ENCODE measurements at regions not wholly inside any gene's neighbourhood (a gene's known extent, or its start where the extent isn't known, plus 50 kb on each side); places are given as distances from the start of the nearest gene placed in this dataset.

GRCh38 chr5:74231697-74232096 is 408.8 kb downstream of the ENC1 start:
- peak; percentile 20 for DNase-seq (ENCODE audit: low spot score)

GRCh38 chr5:74226716-74227485 is 413.6 kb downstream of the ENC1 start:
- DNase-seq (ENCODE audit: low spot score) = no peak

- no peak for DNase-seq (ENCODE audit: low spot score)
Measured at GRCh38 chr5:74225587-74225986, 414.9 kb downstream of the ENC1 start.

- DNase-seq (ENCODE audit: low spot score) = no peak
Measured at GRCh38 chr5:74224331-74224730, 416.2 kb downstream of the ENC1 start.

- DNase-seq (ENCODE audit: low spot score) = no peak
Measured at GRCh38 chr5:74222806-74223205, 417.7 kb downstream of the ENC1 start.

- DNase-seq (ENCODE audit: low spot score) = no peak
Measured at GRCh38 chr5:74221413-74221812, 419.1 kb downstream of the ENC1 start.

DNA sequence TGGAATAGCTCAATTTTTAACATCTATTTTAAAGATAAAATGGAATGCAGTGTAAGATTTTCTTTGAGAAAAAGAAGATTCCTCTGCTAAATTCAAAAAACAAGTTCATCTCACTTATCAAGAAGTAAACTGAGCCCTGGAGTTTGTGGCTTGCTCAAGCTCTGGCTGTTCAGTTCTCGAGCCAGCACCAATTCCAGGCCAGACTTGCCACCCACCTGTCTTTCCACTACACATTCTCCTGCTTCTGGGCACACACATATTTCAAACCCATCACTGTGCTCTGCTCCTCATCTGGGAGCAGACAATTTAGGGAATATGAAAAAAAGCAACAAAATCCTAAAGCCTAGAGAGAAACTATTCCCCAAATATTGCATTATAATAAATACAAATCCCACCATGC is 424.5 kb downstream of the ENC1 start:
- no peak for DNase-seq (ENCODE audit: low spot score)

- DNase-seq (ENCODE audit: low spot score) = peak; percentile 34
Measured at GRCh38 chr5:74212336-74212735, 428.2 kb downstream of the ENC1 start.

- DNase-seq (ENCODE audit: low spot score) = no peak
Measured at GRCh38 chr5:74209571-74209970, 431.0 kb downstream of the ENC1 start.

- peak; percentile 84 for DNase-seq (ENCODE audit: low spot score)
Measured at GRCh38 chr5:74206579-74207550, 433.7 kb downstream of the ENC1 start.

- DNase-seq (ENCODE audit: low spot score) = no peak
Measured at GRCh38 chr5:74205767-74206578, 434.6 kb downstream of the ENC1 start.

DNA sequence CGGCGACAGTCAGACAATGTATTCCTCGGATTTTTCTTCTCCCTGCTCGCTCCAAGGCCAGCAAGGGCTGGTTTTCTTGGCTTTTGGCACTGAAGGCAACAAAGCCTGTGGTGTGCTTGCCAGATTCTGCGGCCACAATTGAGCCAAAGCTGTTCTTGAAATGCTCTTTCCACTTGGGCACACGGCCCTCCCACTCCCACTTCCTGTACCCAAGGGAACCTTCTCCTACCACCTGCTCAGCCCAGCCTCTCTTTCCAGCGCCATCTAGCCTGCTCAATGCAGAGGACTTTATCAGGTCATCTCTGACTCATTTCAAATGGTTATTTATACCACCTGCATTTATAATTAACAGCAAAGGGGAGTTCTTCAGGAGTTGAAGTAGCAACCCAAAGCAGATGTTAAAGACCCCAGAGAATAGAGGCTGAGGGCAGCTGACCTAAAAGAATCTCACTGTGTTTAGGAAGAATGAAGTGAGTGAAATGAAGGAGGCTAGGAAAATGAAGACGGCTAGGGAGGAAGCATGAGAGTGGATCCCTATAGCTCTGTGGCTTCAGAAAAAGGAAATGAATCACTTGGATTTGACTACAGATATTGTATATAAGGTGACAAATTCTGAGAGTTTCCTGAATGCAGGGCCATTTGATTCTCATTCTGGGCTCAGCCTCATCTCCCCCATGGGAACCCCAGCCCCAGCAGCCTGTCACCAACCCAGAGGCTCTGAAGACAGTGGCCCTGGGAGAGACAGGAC is 439.0 kb downstream of the ENC1 start:
- DNase-seq (ENCODE audit: low spot score) = no peak

DNA sequence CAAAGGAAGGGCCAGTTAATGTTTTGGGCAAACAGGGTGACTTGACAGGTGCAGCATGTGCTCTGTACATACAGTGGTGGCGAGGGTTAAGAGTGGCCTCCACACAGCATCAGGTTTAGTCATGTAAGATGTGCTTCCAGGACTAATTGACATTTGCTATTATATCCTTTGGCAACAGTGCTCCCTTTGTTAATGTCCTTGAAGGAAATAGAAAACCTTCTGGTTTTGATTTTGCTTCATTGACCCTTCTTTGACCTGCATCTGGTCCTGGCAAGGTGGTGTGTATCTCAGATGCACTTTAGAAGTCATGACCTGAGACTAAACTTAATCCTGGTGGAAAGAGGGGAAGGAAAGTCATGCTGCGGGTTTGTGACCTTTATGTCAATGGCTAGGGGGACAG is 440.0 kb downstream of the ENC1 start:
- DNase-seq (ENCODE audit: low spot score) = no peak

GRCh38 chr5:74199436-74200210 is 440.9 kb downstream of the ENC1 start:
- peak; percentile 60 for DNase-seq (ENCODE audit: low spot score)

- peak; percentile 32 for DNase-seq (ENCODE audit: low spot score)
Measured at GRCh38 chr5:74199005-74199404, 441.5 kb downstream of the ENC1 start.

- DNase-seq (ENCODE audit: low spot score) = no peak
Measured at GRCh38 chr5:74198156-74198555, 442.4 kb downstream of the ENC1 start.

GRCh38 chr5:74196233-74196632 is 444.3 kb downstream of the ENC1 start:
- no peak for DNase-seq (ENCODE audit: low spot score)

DNA sequence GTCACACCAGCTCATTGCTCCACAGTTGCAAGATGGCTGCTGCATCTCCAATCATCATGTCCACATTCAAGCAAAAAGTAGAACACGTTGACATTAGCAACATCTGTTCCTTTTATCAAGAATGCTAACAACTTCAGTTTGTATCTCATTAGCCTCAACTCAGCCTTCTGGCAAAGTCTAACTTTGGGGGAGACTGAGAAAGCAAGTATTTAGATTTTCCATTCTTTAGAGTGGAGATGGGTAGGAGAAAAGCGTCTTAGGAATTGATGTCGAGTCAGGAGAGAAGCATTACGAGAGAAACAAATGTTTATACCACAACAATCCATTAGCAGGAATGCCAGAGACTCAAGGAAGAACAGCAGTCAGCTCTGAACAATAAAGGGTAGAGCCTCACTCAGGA is 446.3 kb downstream of the ENC1 start:
- no peak for DNase-seq (ENCODE audit: low spot score)

DNA sequence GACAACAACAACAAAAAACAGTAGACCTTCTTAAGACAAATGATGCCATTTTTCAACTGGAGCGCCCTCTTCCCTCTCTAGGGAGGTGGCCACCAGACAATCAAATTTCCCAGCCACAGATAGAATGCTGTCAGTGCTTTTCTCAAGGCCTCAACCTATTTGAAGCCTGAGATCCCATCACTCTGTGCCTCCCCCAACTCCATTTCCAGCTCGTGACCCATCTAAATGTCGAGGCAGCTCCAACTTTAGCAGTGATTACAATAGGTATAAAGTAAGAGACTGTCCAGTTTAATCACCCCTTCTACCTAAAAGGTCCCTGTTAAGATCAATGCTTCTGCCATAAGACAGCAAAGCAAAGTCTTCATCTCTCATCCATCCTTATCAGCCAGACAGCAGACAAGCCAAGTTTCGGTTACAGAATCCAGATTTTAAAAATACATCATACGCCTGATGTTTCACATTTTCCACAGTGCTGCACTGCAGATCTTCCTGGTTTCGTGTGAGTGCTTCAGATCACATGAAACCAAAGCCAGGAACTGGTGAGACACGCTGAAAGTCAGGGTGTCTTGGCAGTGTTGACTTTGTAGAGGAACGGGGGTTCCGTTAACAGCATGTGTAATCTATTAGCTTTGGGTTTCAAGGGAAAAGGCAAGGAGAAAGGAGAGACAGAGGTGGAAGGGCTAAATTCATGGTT is 447.8 kb downstream of the ENC1 start:
- peak; percentile 49 for DNase-seq (ENCODE audit: low spot score)

Data from AG20443 (cell line).